AG09309 (cell line): ENCODE measurements at regions not wholly inside any gene's neighbourhood (a gene's known extent, or its start where the extent isn't known, plus 50 kb on each side); places are given as distances from the start of the nearest gene placed in this dataset.

ENCODE experiments used
- DNase-seq: peaks from one replicate; pipeline ENCODE4 v3.0.0-alpha.2; 2010; ENCODE audit warnings: low read depth
- H3K4me3 ChIP-seq: 2 replicates; pipeline ENCODE4 v1.5.1; 2011; ENCODE audit warnings: mild to moderate bottlenecking, low read depth, low read length, moderate library complexity; ENCODE audit not compliant: control insufficient read depth
- TF ChIP-seq, protein P1 (sequence below): IDR thresholded peaks from 2 replicates; pipeline ENCODE4 v1.5.1; 2011; ENCODE audit warnings: mild to moderate bottlenecking, low read depth, low read length, inconsistent platforms; ENCODE audit not compliant: insufficient read depth, control insufficient read depth; ENCODE audit errors: missing control alignments

DNA sequence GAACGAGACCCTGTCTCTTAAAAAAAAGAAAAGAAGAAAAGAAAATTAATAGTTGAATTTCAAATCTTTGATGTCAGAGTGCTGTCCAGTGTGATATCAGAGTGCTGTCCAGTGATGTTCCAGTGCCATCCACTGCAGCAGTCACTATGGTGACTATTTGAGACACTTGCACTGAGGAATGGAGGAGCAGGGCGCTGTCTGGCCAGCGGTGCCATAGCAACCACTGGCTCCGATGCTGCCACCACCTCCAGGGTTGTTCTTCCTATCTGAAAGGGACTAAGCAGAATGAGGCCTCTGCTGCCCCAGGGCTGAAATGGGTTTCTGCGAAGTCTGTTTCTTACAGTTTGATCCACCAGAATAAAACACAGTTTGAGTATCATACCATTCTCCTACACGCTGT is 272.9 kb downstream of the NUAK1 start:
- no peak overlapping the region for H3K4me3 ChIP-seq
- TF ChIP-seq, protein P1, sequence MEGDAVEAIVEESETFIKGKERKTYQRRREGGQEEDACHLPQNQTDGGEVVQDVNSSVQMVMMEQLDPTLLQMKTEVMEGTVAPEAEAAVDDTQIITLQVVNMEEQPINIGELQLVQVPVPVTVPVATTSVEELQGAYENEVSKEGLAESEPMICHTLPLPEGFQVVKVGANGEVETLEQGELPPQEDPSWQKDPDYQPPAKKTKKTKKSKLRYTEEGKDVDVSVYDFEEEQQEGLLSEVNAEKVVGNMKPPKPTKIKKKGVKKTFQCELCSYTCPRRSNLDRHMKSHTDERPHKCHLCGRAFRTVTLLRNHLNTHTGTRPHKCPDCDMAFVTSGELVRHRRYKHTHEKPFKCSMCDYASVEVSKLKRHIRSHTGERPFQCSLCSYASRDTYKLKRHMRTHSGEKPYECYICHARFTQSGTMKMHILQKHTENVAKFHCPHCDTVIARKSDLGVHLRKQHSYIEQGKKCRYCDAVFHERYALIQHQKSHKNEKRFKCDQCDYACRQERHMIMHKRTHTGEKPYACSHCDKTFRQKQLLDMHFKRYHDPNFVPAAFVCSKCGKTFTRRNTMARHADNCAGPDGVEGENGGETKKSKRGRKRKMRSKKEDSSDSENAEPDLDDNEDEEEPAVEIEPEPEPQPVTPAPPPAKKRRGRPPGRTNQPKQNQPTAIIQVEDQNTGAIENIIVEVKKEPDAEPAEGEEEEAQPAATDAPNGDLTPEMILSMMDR, result no peak
- no peak for DNase-seq

DNA sequence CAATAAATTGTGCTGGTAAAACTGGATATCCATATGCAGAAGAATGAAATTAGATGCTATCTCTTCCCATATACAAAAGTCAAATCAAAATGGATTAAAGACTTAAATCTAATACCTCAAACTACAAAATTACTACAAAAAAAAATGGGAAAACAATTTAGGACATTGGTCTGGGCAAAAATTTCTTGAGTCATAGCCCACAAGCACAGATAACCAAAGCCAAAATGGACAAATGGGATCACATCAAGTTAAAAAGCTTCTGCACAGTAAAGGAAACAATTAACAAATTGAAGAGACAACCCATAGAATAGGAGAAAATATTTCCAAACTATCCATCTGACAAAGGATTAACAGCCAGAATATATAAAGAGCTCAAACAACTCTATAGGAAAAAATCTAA is 264.6 kb downstream of the NUAK1 start:
- no peak for DNase-seq
- TF ChIP-seq, protein P1, result no peak

DNA sequence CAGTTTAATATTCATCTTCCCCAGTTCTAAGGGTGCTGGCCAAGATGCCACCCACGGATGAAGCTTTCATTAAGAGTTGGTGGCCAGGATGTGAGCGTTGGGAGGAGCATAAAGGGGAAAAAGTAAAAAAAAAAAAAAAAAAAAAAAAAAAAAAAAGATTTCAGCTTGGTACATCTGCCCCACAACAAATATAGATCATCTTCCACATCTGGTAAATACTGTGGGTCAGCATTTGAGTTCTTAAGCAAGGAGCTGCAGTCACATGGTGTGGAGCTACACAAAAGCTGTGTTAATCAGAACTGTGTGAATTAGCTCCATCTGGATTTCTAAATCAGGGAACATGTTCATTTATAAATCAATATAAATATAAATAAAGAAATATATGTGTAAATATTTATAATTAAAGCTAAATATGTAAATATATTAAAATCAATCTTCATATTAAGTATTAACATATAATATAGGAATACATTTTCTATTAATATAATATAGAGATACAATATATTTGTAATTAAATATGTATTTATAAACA is 262.3 kb downstream of the NUAK1 start:
- TF ChIP-seq, protein P1, result no peak

More for the DNA sequence above, 264.6 kb downstream of the NUAK1 start:
- H3K4me3 ChIP-seq, result no peak overlapping the region

DNA sequence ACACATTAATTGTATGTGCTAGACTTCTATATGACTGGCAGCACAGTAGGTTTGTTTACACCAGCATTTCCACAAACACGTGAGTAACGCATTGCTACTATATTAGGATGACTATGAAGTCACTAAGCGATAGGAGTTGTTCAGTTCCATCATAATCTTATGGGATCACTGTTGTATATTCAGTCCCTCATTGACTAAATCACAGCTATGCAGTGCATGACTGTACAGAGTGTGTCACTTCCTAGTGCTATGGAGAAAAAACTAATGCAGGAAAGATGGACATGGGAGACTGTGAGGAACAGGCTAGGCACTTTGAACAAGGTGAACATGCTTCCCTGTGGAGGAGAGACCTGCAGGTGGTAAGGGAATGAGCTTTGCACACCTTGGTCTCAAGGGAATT is 259.8 kb downstream of the NUAK1 start:
- TF ChIP-seq, protein P1, result no peak
- H3K4me3 ChIP-seq, result no peak overlapping the region
- no peak for DNase-seq

More for the DNA sequence above, 262.3 kb downstream of the NUAK1 start:
- no peak overlapping the region for H3K4me3 ChIP-seq
- DNase-seq, result no peak

DNA sequence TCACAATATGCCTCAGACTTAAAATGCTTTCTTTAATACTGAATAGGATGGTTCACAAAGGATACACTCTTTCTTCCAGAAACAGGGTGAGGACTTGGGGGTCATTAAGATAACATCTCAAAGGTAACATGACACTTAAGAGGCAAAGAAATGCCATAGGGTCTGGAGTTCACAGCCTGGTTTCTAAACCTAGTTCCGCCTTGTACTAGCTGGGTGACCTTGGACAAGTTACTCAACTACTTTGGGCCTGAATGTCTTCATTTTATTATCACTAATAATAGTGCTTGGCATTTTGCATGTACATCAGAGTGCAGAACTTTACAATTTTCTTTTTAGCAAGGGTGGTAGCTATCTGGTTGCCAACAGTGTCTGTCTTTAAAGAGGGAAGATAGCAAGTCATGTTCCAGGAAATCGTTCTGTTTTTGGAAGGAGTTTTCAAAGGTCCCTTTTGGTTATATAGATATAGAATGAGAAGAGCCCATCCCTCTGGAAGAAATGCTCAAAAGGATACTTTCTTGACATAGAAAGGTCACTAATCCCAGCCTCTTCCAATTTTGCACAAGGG is 257.8 kb downstream of the NUAK1 start:
- H3K4me3 ChIP-seq, result no peak overlapping the region
- TF ChIP-seq, protein P1, result no peak
- no peak for DNase-seq

DNA sequence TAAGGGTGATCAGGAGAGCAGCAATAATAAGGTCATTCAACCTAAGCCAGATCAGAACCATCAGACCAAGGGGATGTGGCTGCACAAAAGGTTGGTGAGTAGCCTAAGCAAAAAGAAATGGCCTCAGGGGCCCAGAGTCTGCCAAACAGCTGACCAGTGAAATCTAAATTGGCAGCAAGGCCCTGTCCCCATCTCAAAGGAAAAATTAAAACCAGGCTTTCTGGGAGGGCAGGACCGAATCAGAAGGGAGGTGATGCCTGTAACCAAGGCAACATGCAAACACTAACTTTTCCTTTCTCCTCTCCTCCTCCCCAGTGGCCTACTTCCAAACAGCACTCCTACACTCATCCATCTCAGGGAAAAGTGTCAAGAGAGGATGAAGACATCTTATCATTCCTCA is 256.4 kb downstream of the NUAK1 start:
- TF ChIP-seq, protein P1, result no peak
- DNase-seq, result peak; percentile 32
- no peak overlapping the region for H3K4me3 ChIP-seq

DNA sequence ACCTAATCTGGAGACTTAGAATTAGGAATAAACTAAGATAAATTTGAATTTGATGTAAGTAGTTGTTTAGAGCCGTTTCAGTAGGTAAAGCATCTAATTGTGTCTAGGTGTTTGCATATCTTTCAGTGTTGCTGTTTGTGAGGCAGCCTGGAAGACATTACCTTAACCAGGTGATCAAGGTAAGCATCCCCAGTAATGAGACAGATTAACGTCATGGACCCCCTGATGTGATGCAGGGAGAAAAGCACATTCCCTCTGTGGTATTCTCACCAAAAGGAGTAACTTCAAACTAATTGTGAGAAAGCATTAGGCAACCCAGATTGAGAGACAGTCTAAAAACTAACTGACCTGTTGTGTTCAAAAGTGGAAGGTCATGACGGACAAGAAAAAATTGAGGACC is 251.6 kb downstream of the NUAK1 start:
- TF ChIP-seq, protein P1, result no peak
- no peak overlapping the region for H3K4me3 ChIP-seq
- no peak for DNase-seq
